Activated CD4-positive, CD25-positive, alpha-beta regulatory T cell treated with anti-CD3 and anti-CD28 coated beads, Interleukin-2, amount 50 U/mL, for 72 hours (primary cell): ENCODE measurements at regions not wholly inside any gene's neighbourhood (a gene's known extent, or its start where the extent isn't known, plus 50 kb on each side); places are given as distances from the start of the nearest gene placed in this dataset.
"Not testable (repeated sequence)": the region's sequence is repeated elsewhere in the genome, so short reads cannot be mapped to it uniquely, and the experiment has no call there.

Experiments
- DNase-seq: peaks from one replicate; pipeline ENCODE4 v3.0.0; 2021

GRCh38 chr9:65393111-65393810 lies 108.3 kb upstream of the FOXD4L5 start:
- DNase-seq = not testable (repeated sequence)

GRCh38 chr9:65392611-65393010 lies 107.6 kb upstream of the FOXD4L5 start:
- DNase-seq = not testable (repeated sequence)

- peak; percentile 40 for DNase-seq
These were observed 104.7 kb upstream of the FOXD4L5 start for GRCh38 chr9:65389710-65390109.

- DNase-seq = not testable (repeated sequence)
These were observed 104.2 kb upstream of the FOXD4L5 start for GRCh38 chr9:65389216-65389615.

- DNase-seq = peak; percentile 52
These were observed 101.7 kb upstream of the FOXD4L5 start for GRCh38 chr9:65386699-65387098.

- not testable (repeated sequence) for DNase-seq
These were observed 101.2 kb upstream of the FOXD4L5 start for GRCh38 chr9:65386191-65386590.

GRCh38 chr9:65385655-65386024 lies 100.6 kb upstream of the FOXD4L5 start:
- DNase-seq = not testable (repeated sequence)

GRCh38 chr9:65384759-65385654 lies 100.0 kb upstream of the FOXD4L5 start:
- not testable (repeated sequence) for DNase-seq

- DNase-seq = not testable (repeated sequence)
These were observed 99.1 kb upstream of the FOXD4L5 start for GRCh38 chr9:65384066-65384465.

- DNase-seq = not testable (repeated sequence)
These were observed 98.6 kb upstream of the FOXD4L5 start for GRCh38 chr9:65383646-65384045.

- not testable (repeated sequence) for DNase-seq
These were observed 97.8 kb upstream of the FOXD4L5 start for GRCh38 chr9:65382701-65383318.
